ENCODE measurements at regions not wholly inside any gene's neighbourhood (a gene's known extent, or its start where the extent isn't known, plus 50 kb on each side); places are given as distances from the start of the nearest gene placed in this dataset.

GRCh38 chr7:33729726-33730125 lies 175.6 kb upstream of the BMPER start:
- TF ChIP-seq EZH2phosphoT487 (IDR thresholded peaks at IDR 0.05; ENCODE audit: low read depth) (no peak), CTCF (IDR thresholded peaks at IDR 0.05; ENCODE audit: low read depth, low read length) (no peak)

Measured in OCI-LY3 (cell line).